A673 (cell line): ENCODE measurements at regions not wholly inside any gene's neighbourhood (a gene's known extent, or its start where the extent isn't known, plus 50 kb on each side); places are given as distances from the start of the nearest gene placed in this dataset.

ENCODE experiments used
- BruUV-seq: library from RNA; stranded (reverse); fragments of 400-500 nt; replicated peaks from 2 replicates; lab custom pipeline; 2021; lab: Mats Ljungman, UMichigan
- CTCF ChIA-PET: fragments of 300-600 bp; sonication (Branson Sonifier 250); formaldehyde crosslinking; loops from one replicate; lab custom pipeline; 2022; ENCODE audit warnings: antibody characterized with exemption; lab: Charles Lee
- POLR2A ChIA-PET: fragments of 300-600 bp; sonication (Branson Sonifier 250); formaldehyde crosslinking; loops from one replicate; lab custom pipeline; 2022; ENCODE audit warnings: antibody characterized with exemption; ENCODE audit not compliant: low non-redundant PET; lab: Charles Lee
- DNase-seq: peaks from one replicate; pipeline ENCODE4 v3.0.0-alpha.2; 2015; ENCODE audit warnings: low spot score
- H3K27ac ChIP-seq: fragments of 200-600 bp; sonication (generic); 2 replicates; pipeline ENCODE4 v1.5.1; 2016; ENCODE audit warnings: mixed run types, low read depth, mild to moderate bottlenecking, mixed read lengths, antibody characterized with exemption, low read length; ENCODE audit not compliant: poor library complexity, severe bottlenecking
- H3K27me3 ChIP-seq: fragments of 200-600 bp; sonication (generic); replicated peaks from 2 replicates; pipeline ENCODE4 v1.6.1; 2017; ENCODE audit warnings: mixed run types, low read depth, mild to moderate bottlenecking, mixed read lengths, antibody characterized with exemption, low read length; ENCODE audit not compliant: insufficient read depth, poor library complexity
- H3K36me3 ChIP-seq: fragments of 200-600 bp; sonication (generic); 2 replicates; pipeline ENCODE4 v1.6.1; 2016; ENCODE audit warnings: mixed run types, mild to moderate bottlenecking, mixed read lengths, antibody characterized with exemption, low read length; ENCODE audit not compliant: insufficient read depth, poor library complexity, severe bottlenecking
- H3K4me1 ChIP-seq: fragments of 200-600 bp; sonication (generic); 2 replicates; pipeline ENCODE4 v1.6.1; 2017; ENCODE audit warnings: mixed run types, mild to moderate bottlenecking, mixed read lengths, antibody characterized with exemption, low read length; ENCODE audit not compliant: insufficient read depth, poor library complexity, severe bottlenecking
- H3K4me3 ChIP-seq: fragments of 200-600 bp; sonication (generic); 2 replicates; pipeline ENCODE4 v1.5.1; 2016; ENCODE audit warnings: low read depth, mixed run types, mild to moderate bottlenecking, mixed read lengths, low read length; ENCODE audit not compliant: poor library complexity, severe bottlenecking
- H3K9me3 ChIP-seq: fragments of 200-600 bp; sonication (generic); 2 replicates; pipeline ENCODE4 v1.6.1; 2016; ENCODE audit warnings: mixed run types, low read depth, mild to moderate bottlenecking, mixed read lengths, antibody characterized with exemption, low read length; ENCODE audit not compliant: poor library complexity, severe bottlenecking
- CTCF ChIP-seq: fragments of 300-800, 200-600 bp; sonication (generic); conservative IDR thresholded peaks from 2 replicates; pipeline ENCODE4 v1.5.1; 2017; ENCODE audit warnings: low read depth, mild to moderate bottlenecking, antibody characterized with exemption, low read length, moderate library complexity, mixed read lengths
- EZH2 ChIP-seq: fragments of 200-600 bp; sonication (generic); IDR thresholded peaks from 2 replicates; pipeline ENCODE4 v1.6.1; 2017; ENCODE audit warnings: borderline replicate concordance, low read depth, mild to moderate bottlenecking, mixed read lengths, antibody characterized with exemption, low read length; ENCODE audit not compliant: poor library complexity, severe bottlenecking
- intact Hi-C: fragments of 100-400 bp; cut with micrococcal nuclease; formaldehyde crosslinking; loops from one replicate; pipeline ENCODE4 v1.10.0; 2022; ENCODE audit not compliant: unreplicated experiment

GRCh38 chr4:91916219-91916618 lies 387.5 kb upstream of the GRID2 start:
- DNase-seq: no peak
- BruUV-seq: no TSS peak
- no peak overlapping the region for H3K27ac ChIP-seq

GRCh38 chr4:91924625-91925024 lies 379.1 kb upstream of the GRID2 start:
- no peaks in the 10 kb centered on the region for H3K4me1 ChIP-seq
- POLR2A ChIA-PET: no interaction called here
- TF ChIP-seq CTCF: no peak
- no peak for TF ChIP-seq EZH2
- no peaks in the 10 kb centered on the region for H3K9me3 ChIP-seq
- no peak overlapping the region for H3K27ac ChIP-seq
- CTCF ChIA-PET: no interaction called here
- H3K36me3 ChIP-seq: no peaks in the 10 kb centered on the region
- no peak for DNase-seq
- no peak overlapping the region for H3K4me3 ChIP-seq
- no peaks in the 10 kb centered on the region for H3K27me3 ChIP-seq
- intact Hi-C loops: no loop called here
- no TSS peak for BruUV-seq

More at GRCh38 chr4:91916219-91916618, 387.5 kb upstream of the GRID2 start:
- Histone ChIP-seq H3K4me3 (no peak overlapping the region), H3K36me3 (no peaks in the 10 kb centered on the region), H3K4me1 (no peaks in the 10 kb centered on the region), H3K27me3 (no peaks in the 10 kb centered on the region), H3K9me3 (no peaks in the 10 kb centered on the region)
- TF ChIP-seq CTCF (no peak), EZH2 (no peak)
- POLR2A ChIA-PET: no interaction called here
- CTCF ChIA-PET: no interaction called here
- intact Hi-C loops: no loop called here

GRCh38 chr4:91935217-91935616 lies 368.5 kb upstream of the GRID2 start:
- Histone ChIP-seq H3K9me3 (no peaks in the 10 kb centered on the region), H3K27ac (no peak overlapping the region), H3K4me3 (no peak overlapping the region), H3K36me3 (no peaks in the 10 kb centered on the region), H3K27me3 (no peaks in the 10 kb centered on the region), H3K4me1 (no peaks in the 10 kb centered on the region)
- TF ChIP-seq CTCF (no peak), EZH2 (no peak)
- ChIA-PET CTCF (no interaction called here), POLR2A (no interaction called here)
- intact Hi-C loops: no loop called here
- no TSS peak for BruUV-seq
- no peak for DNase-seq
